Activated naive CD8-positive, alpha-beta T cell (primary cell): ENCODE measurements at regions not wholly inside any gene's neighbourhood (a gene's known extent, or its start where the extent isn't known, plus 50 kb on each side); places are given as distances from the start of the nearest gene placed in this dataset.
"Not testable (repeated sequence)": the region's sequence is repeated elsewhere in the genome, so short reads cannot be mapped to it uniquely, and the experiment has no call there.

Experiments used
- H3K27ac Mint-ChIP-seq: one replicate; pipeline ENCODE4 v1.8.0; 2021; ENCODE audit warnings: mixed read lengths
- H3K27me3 Mint-ChIP-seq: one replicate; pipeline ENCODE4 v1.8.0; 2021; ENCODE audit warnings: mixed read lengths
- H3K36me3 Mint-ChIP-seq: one replicate; pipeline ENCODE4 v1.8.0; 2021; ENCODE audit warnings: mixed read lengths
- H3K4me1 Mint-ChIP-seq: one replicate; pipeline ENCODE4 v1.8.0; 2021; ENCODE audit warnings: low read depth, mixed read lengths
- H3K4me3 Mint-ChIP-seq: one replicate; pipeline ENCODE4 v1.8.0; 2021; ENCODE audit warnings: mild to moderate bottlenecking, mixed read lengths
- H3K9me3 Mint-ChIP-seq: one replicate; pipeline ENCODE4 v1.8.0; 2021; ENCODE audit warnings: low read depth, mixed read lengths

- no peaks in the 10 kb centered on the region for H3K36me3 Mint-ChIP-seq
- H3K27ac Mint-ChIP-seq = no peak overlapping the region
- H3K27me3 Mint-ChIP-seq = no peaks in the 10 kb centered on the region
- H3K9me3 Mint-ChIP-seq = no peaks in the 10 kb centered on the region
- H3K4me1 Mint-ChIP-seq = no peaks in the 10 kb centered on the region
- H3K4me3 Mint-ChIP-seq = no peak overlapping the region
Observed at GRCh38 chr21:43287795-43288755, 119.3 kb downstream of the CRYAA start.

- no peak overlapping the region for H3K4me3 Mint-ChIP-seq
- H3K4me1 Mint-ChIP-seq = no peaks in the 10 kb centered on the region
- H3K27me3 Mint-ChIP-seq = no peaks in the 10 kb centered on the region
- no peaks in the 10 kb centered on the region for H3K9me3 Mint-ChIP-seq
- no peak overlapping the region for H3K27ac Mint-ChIP-seq
- no peaks in the 10 kb centered on the region for H3K36me3 Mint-ChIP-seq
Observed at GRCh38 chr21:43287111-43287760, 118.4 kb downstream of the CRYAA start.

GRCh38 chr21:43286196-43286595 lies 117.4 kb downstream of the CRYAA start:
- Mint-ChIP-seq H3K4me3 (no peak overlapping the region), H3K4me1 (no peaks in the 10 kb centered on the region), H3K9me3 (no peaks in the 10 kb centered on the region), H3K36me3 (no peaks in the 10 kb centered on the region), H3K27ac (no peak overlapping the region), H3K27me3 (no peaks in the 10 kb centered on the region)

GRCh38 chr21:43284700-43285099 lies 115.9 kb downstream of the CRYAA start:
- H3K27ac Mint-ChIP-seq = no peak overlapping the region
- no peaks in the 10 kb centered on the region for H3K9me3 Mint-ChIP-seq
- no peaks in the 10 kb centered on the region for H3K27me3 Mint-ChIP-seq
- no peaks in the 10 kb centered on the region for H3K4me1 Mint-ChIP-seq
- no peaks in the 10 kb centered on the region for H3K36me3 Mint-ChIP-seq
- H3K4me3 Mint-ChIP-seq = no peak overlapping the region

- Mint-ChIP-seq H3K4me3 (no peak overlapping the region), H3K27ac (no peak overlapping the region), H3K27me3 (no peaks in the 10 kb centered on the region), H3K36me3 (no peaks in the 10 kb centered on the region), H3K9me3 (no peaks in the 10 kb centered on the region), H3K4me1 (no peaks in the 10 kb centered on the region)
Observed at GRCh38 chr21:43284238-43284637, 115.4 kb downstream of the CRYAA start.

- not testable (repeated sequence) for H3K27ac Mint-ChIP-seq, H3K27me3 Mint-ChIP-seq, H3K9me3 Mint-ChIP-seq, H3K4me1 Mint-ChIP-seq, H3K36me3 Mint-ChIP-seq, H3K4me3 Mint-ChIP-seq
Observed at GRCh38 chr21:43283925-43284221, 115.1 kb downstream of the CRYAA start.

GRCh38 chr21:43283136-43283924 lies 114.5 kb downstream of the CRYAA start:
- Mint-ChIP-seq H3K4me3 (no peak overlapping the region), H3K36me3 (no peaks in the 10 kb centered on the region), H3K9me3 (no peaks in the 10 kb centered on the region), H3K27ac (no peak overlapping the region), H3K4me1 (no peaks in the 10 kb centered on the region), H3K27me3 (no peaks in the 10 kb centered on the region)

GRCh38 chr21:43282358-43283120 lies 113.7 kb downstream of the CRYAA start:
- Mint-ChIP-seq H3K36me3 (no peaks in the 10 kb centered on the region), H3K9me3 (no peaks in the 10 kb centered on the region), H3K4me1 (no peaks in the 10 kb centered on the region), H3K4me3 (no peak overlapping the region), H3K27ac (no peak overlapping the region), H3K27me3 (peaks cover 4% of the 10 kb centered on the region)

- Mint-ChIP-seq H3K36me3 (no peaks in the 10 kb centered on the region), H3K9me3 (no peaks in the 10 kb centered on the region), H3K4me1 (no peaks in the 10 kb centered on the region), H3K4me3 (no peak overlapping the region), H3K27me3 (peaks cover 4% of the 10 kb centered on the region), H3K27ac (no peak overlapping the region)
Observed at GRCh38 chr21:43281661-43282357, 113.0 kb downstream of the CRYAA start.

GRCh38 chr21:43280949-43281633 lies 112.3 kb downstream of the CRYAA start:
- H3K27ac Mint-ChIP-seq = no peak overlapping the region
- H3K9me3 Mint-ChIP-seq = no peaks in the 10 kb centered on the region
- H3K27me3 Mint-ChIP-seq = peaks cover 5% of the 10 kb centered on the region
- H3K4me1 Mint-ChIP-seq = no peaks in the 10 kb centered on the region
- H3K36me3 Mint-ChIP-seq = no peaks in the 10 kb centered on the region
- no peak overlapping the region for H3K4me3 Mint-ChIP-seq

GRCh38 chr21:43279578-43279894 lies 110.7 kb downstream of the CRYAA start:
- no peaks in the 10 kb centered on the region for H3K9me3 Mint-ChIP-seq
- H3K27ac Mint-ChIP-seq = no peak overlapping the region

GRCh38 chr21:43278766-43279577 lies 110.2 kb downstream of the CRYAA start:
- no peaks in the 10 kb centered on the region for H3K36me3 Mint-ChIP-seq
- H3K4me1 Mint-ChIP-seq = peaks cover 3% of the 10 kb centered on the region
- H3K9me3 Mint-ChIP-seq = no peaks in the 10 kb centered on the region
- peaks cover 5% of the 10 kb centered on the region for H3K27me3 Mint-ChIP-seq
- no peak overlapping the region for H3K27ac Mint-ChIP-seq
- H3K4me3 Mint-ChIP-seq = no peak overlapping the region

More at GRCh38 chr21:43279578-43279894, 110.7 kb downstream of the CRYAA start:
- Mint-ChIP-seq H3K36me3 (no peaks in the 10 kb centered on the region), H3K4me3 (no peak overlapping the region), H3K27me3 (peaks cover 5% of the 10 kb centered on the region), H3K4me1 (peaks cover 3% of the 10 kb centered on the region)

GRCh38 chr21:43278359-43278758 lies 109.6 kb downstream of the CRYAA start:
- H3K9me3 Mint-ChIP-seq = no peaks in the 10 kb centered on the region
- H3K27me3 Mint-ChIP-seq = peaks cover 5% of the 10 kb centered on the region
- no peak overlapping the region for H3K27ac Mint-ChIP-seq
- no peaks in the 10 kb centered on the region for H3K36me3 Mint-ChIP-seq
- no peak overlapping the region for H3K4me3 Mint-ChIP-seq
- peaks cover 3% of the 10 kb centered on the region for H3K4me1 Mint-ChIP-seq
